D341Med (cell line): ENCODE measurements at regions not wholly inside any gene's neighbourhood (a gene's known extent, or its start where the extent isn't known, plus 50 kb on each side); places are given as distances from the start of the nearest gene placed in this dataset.

Experiments
- DNase-seq: peaks from one replicate; pipeline ENCODE4 v3.0.0; 2012; ENCODE audit warnings: low spot score

- no peak for DNase-seq
Measured at GRCh38 chr6:95501032-95501904, 76.1 kb upstream of the MANEA start.

- DNase-seq: no peak
Measured at GRCh38 chr6:95503568-95503967, 73.8 kb upstream of the MANEA start.

GRCh38 chr6:95511404-95511803 lies 65.9 kb upstream of the MANEA start:
- DNase-seq: no peak

- DNase-seq: no peak
Measured at GRCh38 chr6:95515975-95516374, 61.4 kb upstream of the MANEA start.

GRCh38 chr6:95517004-95517403 lies 60.3 kb upstream of the MANEA start:
- no peak for DNase-seq

- DNase-seq: no peak
Measured at GRCh38 chr6:95517568-95517967, 59.8 kb upstream of the MANEA start.

GRCh38 chr6:95518630-95519227 lies 58.6 kb upstream of the MANEA start:
- no peak for DNase-seq

- DNase-seq: no peak
Measured at GRCh38 chr6:95519228-95520037, 57.9 kb upstream of the MANEA start.

- DNase-seq: no peak
Measured at GRCh38 chr6:95521181-95521580, 56.2 kb upstream of the MANEA start.
